Cardiac fibroblast (primary cell): ENCODE measurements at regions not wholly inside any gene's neighbourhood (a gene's known extent, or its start where the extent isn't known, plus 50 kb on each side); places are given as distances from the start of the nearest gene placed in this dataset.

ENCODE experiments used
- DNase-seq, 2 donors: peaks; one replicate each; pipeline versions ENCODE4 v3.0.0 to v3.0.0-alpha.2; 2010; ENCODE audit warnings: low read depth in 2 of 2
- H3K4me3 ChIP-seq, 2 donors: replicated peaks in 1 of 2; 1 replicate in 1 of 2; 2 replicates in 1 of 2; pipeline ENCODE4 v1.5.1; 2011; ENCODE audit warnings: low read depth in 2 of 2, low read length in 2 of 2, mild to moderate bottlenecking in 2 of 2, moderate library complexity in 1 of 2
- TF ChIP-seq, protein P1 (sequence below): IDR thresholded peaks from one replicate; pipeline ENCODE4 v1.5.1; 2011; ENCODE audit warnings: low read depth, mild to moderate bottlenecking, low read length, inconsistent platforms

GRCh38 chr4:114547340-114548134 is 51.1 kb upstream of the UGT8 start:
- TF ChIP-seq, protein P1, sequence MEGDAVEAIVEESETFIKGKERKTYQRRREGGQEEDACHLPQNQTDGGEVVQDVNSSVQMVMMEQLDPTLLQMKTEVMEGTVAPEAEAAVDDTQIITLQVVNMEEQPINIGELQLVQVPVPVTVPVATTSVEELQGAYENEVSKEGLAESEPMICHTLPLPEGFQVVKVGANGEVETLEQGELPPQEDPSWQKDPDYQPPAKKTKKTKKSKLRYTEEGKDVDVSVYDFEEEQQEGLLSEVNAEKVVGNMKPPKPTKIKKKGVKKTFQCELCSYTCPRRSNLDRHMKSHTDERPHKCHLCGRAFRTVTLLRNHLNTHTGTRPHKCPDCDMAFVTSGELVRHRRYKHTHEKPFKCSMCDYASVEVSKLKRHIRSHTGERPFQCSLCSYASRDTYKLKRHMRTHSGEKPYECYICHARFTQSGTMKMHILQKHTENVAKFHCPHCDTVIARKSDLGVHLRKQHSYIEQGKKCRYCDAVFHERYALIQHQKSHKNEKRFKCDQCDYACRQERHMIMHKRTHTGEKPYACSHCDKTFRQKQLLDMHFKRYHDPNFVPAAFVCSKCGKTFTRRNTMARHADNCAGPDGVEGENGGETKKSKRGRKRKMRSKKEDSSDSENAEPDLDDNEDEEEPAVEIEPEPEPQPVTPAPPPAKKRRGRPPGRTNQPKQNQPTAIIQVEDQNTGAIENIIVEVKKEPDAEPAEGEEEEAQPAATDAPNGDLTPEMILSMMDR: no peak
- no peak for DNase-seq

More at GRCh38 chr4:114547340-114548134, 51.1 kb upstream of the UGT8 start:
- no peak overlapping the region for H3K4me3 ChIP-seq
